Adrenal gland (tissue), 9 donors: ENCODE measurements at regions not wholly inside any gene's neighbourhood (a gene's known extent, or its start where the extent isn't known, plus 50 kb on each side); places are given as distances from the start of the nearest gene placed in this dataset.

Experiments
- DNase-seq, 7 donors: peaks; one replicate each; pipeline ENCODE4 v3.0.0-alpha.2; 2019 to 2020
- H3K27ac ChIP-seq, 5 donors: fragments of 200-600 bp; sonication (generic) in 4 of 5; 1 replicate in 3 of 5; 2 replicates in 2 of 5; pipeline versions ENCODE4 v1.5.1 to v1.8.0; 2016 to 2020; ENCODE audit warnings: mild to moderate bottlenecking in 1 of 5
- H3K27me3 ChIP-seq: fragments of 200-600 bp; 2 replicates; pipeline ENCODE4 v1.8.0; 2021
- H3K36me3 ChIP-seq, 2 donors: fragments of 200-600 bp; replicated peaks in 1 of 2; 1 replicate in 1 of 2; 2 replicates in 1 of 2; pipeline versions ENCODE4 v1.5.1 to v1.8.0; 2018 to 2022
- H3K4me1 ChIP-seq, 2 donors: fragments of 200-600 bp; replicated peaks in 1 of 2; 1 replicate in 1 of 2; 2 replicates in 1 of 2; pipeline versions ENCODE4 v1.5.1 to v1.8.0; 2018 to 2021
- H3K4me3 ChIP-seq, 4 donors: fragments of 200-600 bp; sonication (generic) in 3 of 4; one replicate each; pipeline ENCODE4 v1.5.1; 2016 to 2018
- H3K9me3 ChIP-seq, 3 donors: fragments of 200-600 bp; sonication (generic) in 1 of 3; replicated peaks in 1 of 3; 1 replicate in 2 of 3; 2 replicates in 1 of 3; pipeline versions ENCODE4 v1.5.1 to v1.8.0; 2016 to 2021
- POLR2A ChIP-seq, 2 donors: fragments of 450-650 bp; IDR thresholded peaks; one replicate each; pipeline ENCODE4 v1.6.1; 2017; ENCODE audit warnings: antibody characterized with exemption in 2 of 2, mild to moderate bottlenecking in 2 of 2, moderate library complexity in 1 of 2
- WGBS, 4 donors: extraction: QIAGEN DNeasy Blood & Tissue Kit in 2 of 4; methylation state at CpG; one replicate each; pipeline versions ENCODE4 v1.1.5 to v1.1.7; 2013 to 2017; 5-methylcytosine and 5-hydroxymethylcytosine counted together
- intact Hi-C, 2 donors: fragments of 100-400 bp; cut with DNase I; formaldehyde crosslinking; loops; one replicate each; pipeline versions ENCODE4 v1.14.1 to v1.15.0; 2022 to 2023
- TF ChIP-seq, protein P1 (sequence below), 6 experiments: fragments of 450-650 bp in 4 of 6; fragments of 200-600 bp in 2 of 6; sonication (generic) in 1 of 6; IDR thresholded peaks; 1 replicate in 5 of 6; 2 replicates in 1 of 6; pipeline versions ENCODE4 v1.5.1 to v1.8.0; 2016 to 2021; ENCODE audit warnings: antibody characterized with exemption in 6 of 6, mild to moderate bottlenecking in 2 of 6, moderate library complexity in 1 of 6
- donor health status: healthy with polysubstance abuse.
- donor health status: Bipolar disorder and iron deficiency.
- donor health status: DM: yes; HTN: yes; CAD: no.
- donor health status: DM: no; HTN: no; CAD: no.
- donor health status: DM: no; HTN: no; CAD: no.

DNA sequence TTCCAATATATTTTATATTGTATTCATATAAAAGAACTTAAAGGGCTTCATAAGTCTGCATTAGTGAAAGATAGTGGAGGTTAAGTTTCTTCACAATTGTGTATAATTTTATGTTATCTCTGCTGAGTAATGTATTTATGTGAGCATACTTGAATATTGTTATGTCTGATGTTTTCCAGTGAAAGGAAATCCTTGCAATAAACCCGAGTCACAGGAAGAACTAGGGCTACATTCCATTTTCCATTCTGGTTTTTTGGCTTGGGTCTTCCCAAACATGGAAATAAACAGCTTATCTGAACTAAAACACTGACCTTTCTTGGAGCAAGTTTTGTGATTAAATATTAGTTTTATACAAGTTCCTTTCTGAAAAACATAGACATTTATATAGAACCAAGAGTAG lies 231.3 kb upstream of the GPRIN3 start:
- 12 to 27% (median 18%) methylated on average over 1 of the region's 1 CpG for WGBS, 4 donors
- no peaks in the 10 kb centered on the region for H3K27me3 ChIP-seq
- no peaks in the 10 kb centered on the region for H3K36me3 ChIP-seq
- H3K4me3 ChIP-seq: no peak overlapping the region
- H3K4me1 ChIP-seq: peaks cover 23 to 26% of the 10 kb centered on the region in 2 donors
- DNase-seq: no peak
- intact Hi-C loops: no loop called here
- no peaks in the 10 kb centered on the region for H3K9me3 ChIP-seq
- no peak for TF ChIP-seq POLR2A (IDR thresholded peaks at IDR 0.05)
- TF ChIP-seq, protein P1, sequence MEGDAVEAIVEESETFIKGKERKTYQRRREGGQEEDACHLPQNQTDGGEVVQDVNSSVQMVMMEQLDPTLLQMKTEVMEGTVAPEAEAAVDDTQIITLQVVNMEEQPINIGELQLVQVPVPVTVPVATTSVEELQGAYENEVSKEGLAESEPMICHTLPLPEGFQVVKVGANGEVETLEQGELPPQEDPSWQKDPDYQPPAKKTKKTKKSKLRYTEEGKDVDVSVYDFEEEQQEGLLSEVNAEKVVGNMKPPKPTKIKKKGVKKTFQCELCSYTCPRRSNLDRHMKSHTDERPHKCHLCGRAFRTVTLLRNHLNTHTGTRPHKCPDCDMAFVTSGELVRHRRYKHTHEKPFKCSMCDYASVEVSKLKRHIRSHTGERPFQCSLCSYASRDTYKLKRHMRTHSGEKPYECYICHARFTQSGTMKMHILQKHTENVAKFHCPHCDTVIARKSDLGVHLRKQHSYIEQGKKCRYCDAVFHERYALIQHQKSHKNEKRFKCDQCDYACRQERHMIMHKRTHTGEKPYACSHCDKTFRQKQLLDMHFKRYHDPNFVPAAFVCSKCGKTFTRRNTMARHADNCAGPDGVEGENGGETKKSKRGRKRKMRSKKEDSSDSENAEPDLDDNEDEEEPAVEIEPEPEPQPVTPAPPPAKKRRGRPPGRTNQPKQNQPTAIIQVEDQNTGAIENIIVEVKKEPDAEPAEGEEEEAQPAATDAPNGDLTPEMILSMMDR (IDR thresholded peaks at IDR 0.05): no peak
- peak overlapping the region; percentile 15 to 87 (median 82) for H3K27ac ChIP-seq

DNA sequence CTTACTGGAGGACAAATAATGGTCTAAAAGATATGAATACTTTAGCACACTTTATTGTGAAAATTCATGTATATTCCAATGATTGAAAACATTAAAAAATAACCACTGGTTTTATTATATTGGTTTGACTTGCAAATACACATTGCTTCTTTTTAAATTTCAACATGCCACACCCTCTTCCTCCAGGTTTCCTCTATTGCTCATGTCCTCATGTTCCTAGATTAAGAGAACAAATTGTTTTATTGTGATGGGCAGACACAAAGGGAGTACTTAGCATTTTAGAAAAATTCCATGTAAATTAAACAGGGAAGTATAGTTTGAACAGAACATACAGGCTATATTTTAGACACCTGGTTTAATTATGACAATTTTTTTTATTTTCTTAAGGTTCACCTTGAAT lies 230.6 kb upstream of the GPRIN3 start:
- TF ChIP-seq POLR2A (IDR thresholded peaks at IDR 0.05): no peak
- TF ChIP-seq, protein P1 (IDR thresholded peaks at IDR 0.05): no peak
- DNase-seq: no peak

DNA sequence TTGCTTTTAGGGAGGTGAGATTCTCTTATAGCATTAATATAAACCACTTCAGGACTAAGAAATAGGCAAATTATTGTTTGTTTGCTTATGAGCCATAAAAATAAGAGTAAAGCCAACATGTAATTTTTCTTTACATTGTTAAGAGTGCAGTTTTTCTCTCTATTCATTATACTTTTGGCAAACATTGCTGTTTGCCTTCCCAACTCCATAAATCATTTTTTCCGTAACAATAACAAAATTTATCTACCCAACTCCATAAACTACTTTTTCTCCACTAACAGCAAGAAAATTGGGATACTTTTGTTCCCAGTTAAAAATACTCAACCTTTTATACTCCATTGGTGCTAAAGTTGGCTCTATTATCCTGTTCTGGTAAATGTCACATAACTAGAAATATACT lies 229.7 kb upstream of the GPRIN3 start:
- DNase-seq: no peak
- intact Hi-C loops: no loop called here
- Histone ChIP-seq H3K27me3 (no peaks in the 10 kb centered on the region), H3K36me3 (no peaks in the 10 kb centered on the region), H3K4me3 (no peak overlapping the region), H3K4me1 (peaks cover 23 to 26% of the 10 kb centered on the region in 2 donors), H3K27ac (no peak overlapping the region), H3K9me3 (no peaks in the 10 kb centered on the region)
- 38 to 53% (median 45%) methylated on average over 1 of the region's 1 CpG for WGBS, 4 donors
- TF ChIP-seq POLR2A (IDR thresholded peaks at IDR 0.05): no peak
- TF ChIP-seq, protein P1 (IDR thresholded peaks at IDR 0.05): no peak

More for the DNA sequence above, 230.6 kb upstream of the GPRIN3 start:
- intact Hi-C loops: no loop called here
- Histone ChIP-seq H3K9me3 (no peaks in the 10 kb centered on the region), H3K36me3 (no peaks in the 10 kb centered on the region), H3K4me3 (no peak overlapping the region), H3K27me3 (no peaks in the 10 kb centered on the region), H3K4me1 (peaks cover 23 to 26% of the 10 kb centered on the region in 2 donors), H3K27ac (peak overlapping the region in 1 of 5 donors; percentile 84)

DNA sequence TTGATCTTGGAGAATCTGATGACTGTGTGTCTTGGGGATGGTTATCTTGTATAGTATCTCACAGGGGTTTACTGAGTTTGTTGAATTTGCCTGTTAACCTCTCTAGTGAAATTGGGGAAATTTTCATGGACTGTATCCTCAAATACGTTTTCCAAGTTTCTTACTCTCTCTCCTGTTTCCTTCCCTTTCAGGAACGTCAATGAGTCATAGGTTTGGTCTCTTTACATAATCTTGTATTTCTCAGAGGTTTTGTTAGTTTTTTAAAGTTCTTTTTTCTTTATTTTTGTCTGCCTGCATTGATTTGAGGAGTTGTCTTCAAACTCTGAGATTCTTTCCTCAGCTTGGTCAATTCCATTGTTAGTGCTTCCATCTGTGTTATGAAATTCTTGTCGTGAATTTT lies 227.7 kb upstream of the GPRIN3 start:
- DNase-seq: no peak
- peaks cover 15 to 19% of the 10 kb centered on the region in 2 donors for H3K4me1 ChIP-seq
- H3K27ac ChIP-seq: no peak overlapping the region
- H3K27me3 ChIP-seq: no peaks in the 10 kb centered on the region
- intact Hi-C loops: no loop called here
- no peaks in the 10 kb centered on the region for H3K36me3 ChIP-seq
- H3K9me3 ChIP-seq: no peaks in the 10 kb centered on the region
- TF ChIP-seq POLR2A (IDR thresholded peaks at IDR 0.05): no peak
- TF ChIP-seq, protein P1 (IDR thresholded peaks at IDR 0.05): no peak
- no peak overlapping the region for H3K4me3 ChIP-seq
- WGBS, 4 donors: 52 to 70% (median 64%) methylated on average over 3 of the region's 3 CpGs
